ENCODE measurements at regions not wholly inside any gene's neighbourhood (a gene's known extent, or its start where the extent isn't known, plus 50 kb on each side); places are given as distances from the start of the nearest gene placed in this dataset.

DNA sequence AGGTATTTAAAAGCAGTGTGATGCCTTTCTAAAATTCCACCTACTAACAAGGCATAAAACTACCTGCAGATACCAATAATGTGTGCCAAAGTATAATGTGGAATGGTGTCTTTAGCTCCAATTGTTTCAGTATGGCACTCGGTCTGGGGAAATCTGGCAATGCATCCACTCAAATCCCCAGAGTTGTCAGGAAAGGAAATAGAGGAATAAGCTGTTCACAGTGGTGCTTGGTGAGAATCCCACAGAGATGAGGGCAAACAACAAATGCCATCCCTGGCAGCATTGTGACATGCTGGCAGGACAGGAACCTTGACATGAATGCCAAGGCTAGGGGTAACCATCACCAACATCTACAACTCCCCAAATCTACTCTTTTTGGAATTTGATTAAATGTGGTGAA lies 240.7 kb downstream of the BARHL2 start:
- H3K9ac ChIP-seq (ENCODE audit: low read length) = no peak overlapping the region
- DNase-seq (ENCODE audit: low read depth) (no peak), FAIRE-seq (no peak)
- H3K27me3 ChIP-seq (ENCODE audit: insufficient read depth, low read length) = no peaks in the 10 kb centered on the region
- H3K9me3 ChIP-seq (ENCODE audit: insufficient read depth, low read depth, low read length) = no peaks in the 10 kb centered on the region
- no peaks in the 10 kb centered on the region for H3K36me3 Mint-ChIP-seq (ENCODE audit: low read depth, unreplicated experiment)
- H3K4me1 ChIP-seq (ENCODE audit: insufficient read depth, low read length) = no peaks in the 10 kb centered on the region
- no peak overlapping the region for H3K4me3 ChIP-seq (ENCODE audit: insufficient read depth, low read depth, low read length)
- H3K36me3 ChIP-seq (ENCODE audit: insufficient read depth, low read length) = no peaks in the 10 kb centered on the region
- H3K27ac ChIP-seq (ENCODE audit: low read depth, low read length) = no peak overlapping the region
- H2AFZ ChIP-seq (ENCODE audit: low read depth, low read length) = no peak overlapping the region
- TF ChIP-seq, protein P1, sequence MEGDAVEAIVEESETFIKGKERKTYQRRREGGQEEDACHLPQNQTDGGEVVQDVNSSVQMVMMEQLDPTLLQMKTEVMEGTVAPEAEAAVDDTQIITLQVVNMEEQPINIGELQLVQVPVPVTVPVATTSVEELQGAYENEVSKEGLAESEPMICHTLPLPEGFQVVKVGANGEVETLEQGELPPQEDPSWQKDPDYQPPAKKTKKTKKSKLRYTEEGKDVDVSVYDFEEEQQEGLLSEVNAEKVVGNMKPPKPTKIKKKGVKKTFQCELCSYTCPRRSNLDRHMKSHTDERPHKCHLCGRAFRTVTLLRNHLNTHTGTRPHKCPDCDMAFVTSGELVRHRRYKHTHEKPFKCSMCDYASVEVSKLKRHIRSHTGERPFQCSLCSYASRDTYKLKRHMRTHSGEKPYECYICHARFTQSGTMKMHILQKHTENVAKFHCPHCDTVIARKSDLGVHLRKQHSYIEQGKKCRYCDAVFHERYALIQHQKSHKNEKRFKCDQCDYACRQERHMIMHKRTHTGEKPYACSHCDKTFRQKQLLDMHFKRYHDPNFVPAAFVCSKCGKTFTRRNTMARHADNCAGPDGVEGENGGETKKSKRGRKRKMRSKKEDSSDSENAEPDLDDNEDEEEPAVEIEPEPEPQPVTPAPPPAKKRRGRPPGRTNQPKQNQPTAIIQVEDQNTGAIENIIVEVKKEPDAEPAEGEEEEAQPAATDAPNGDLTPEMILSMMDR (IDR thresholded peaks at IDR 0.05; ENCODE audit: insufficient read depth, low read depth, low read length) = no peak
- TF ChIP-seq EZH2 (IDR thresholded peaks at IDR 0.05; ENCODE audit: insufficient read depth, low read length) = no peak
- no peaks in the 10 kb centered on the region for H3K27me3 Mint-ChIP-seq (ENCODE audit: low read depth, unreplicated experiment)
- H3K9me3 Mint-ChIP-seq (ENCODE audit: unreplicated experiment) = no peaks in the 10 kb centered on the region
- no peak overlapping the region for H3K4me2 ChIP-seq (ENCODE audit: low read length)
- H3K4me1 Mint-ChIP-seq (ENCODE audit: low read depth, unreplicated experiment) = no peaks in the 10 kb centered on the region
- no peaks in the 10 kb centered on the region for H3K79me2 ChIP-seq (ENCODE audit: insufficient read depth, low read length)
- no peak overlapping the region for H3K4me3 Mint-ChIP-seq (ENCODE audit: unreplicated experiment)
- no peaks in the 10 kb centered on the region for H4K20me1 ChIP-seq (ENCODE audit: insufficient read depth, low read length)
- no peak overlapping the region for H3K27ac Mint-ChIP-seq (ENCODE audit: unreplicated experiment)

DNA sequence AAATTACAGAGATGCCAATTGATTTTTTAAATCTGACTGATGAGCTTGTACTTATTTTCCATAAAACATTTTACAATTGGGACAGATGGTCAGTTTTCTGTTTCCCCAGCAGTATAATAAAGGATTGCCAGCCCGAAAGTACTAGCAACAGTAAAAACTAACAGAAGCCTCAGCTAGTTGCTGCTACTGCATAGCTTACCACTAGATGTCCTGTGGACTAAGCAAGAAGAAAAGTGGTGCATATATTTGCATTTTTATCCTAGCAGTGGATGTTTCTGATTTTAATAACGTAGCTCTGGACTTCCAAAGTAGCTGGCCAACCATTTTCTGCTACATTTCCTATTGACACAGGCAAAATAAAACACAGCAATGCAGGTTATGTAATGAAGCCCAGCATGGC lies 241.5 kb downstream of the BARHL2 start:
- DNase-seq (ENCODE audit: low read depth) (no peak), FAIRE-seq (no peak)
- H3K27me3 ChIP-seq (ENCODE audit: insufficient read depth, low read length) = no peaks in the 10 kb centered on the region
- no peak overlapping the region for H3K4me2 ChIP-seq (ENCODE audit: low read length)
- H3K79me2 ChIP-seq (ENCODE audit: insufficient read depth, low read length) = no peaks in the 10 kb centered on the region
- TF ChIP-seq, protein P1 (IDR thresholded peaks at IDR 0.05; ENCODE audit: insufficient read depth, low read depth, low read length) = peak; percentile 35
- no peak for TF ChIP-seq EZH2 (IDR thresholded peaks at IDR 0.05; ENCODE audit: insufficient read depth, low read length)
- no peak overlapping the region for H3K27ac Mint-ChIP-seq (ENCODE audit: unreplicated experiment)
- H3K27ac ChIP-seq (ENCODE audit: low read depth, low read length) = no peak overlapping the region
- no peaks in the 10 kb centered on the region for H3K36me3 Mint-ChIP-seq (ENCODE audit: low read depth, unreplicated experiment)
- H3K9ac ChIP-seq (ENCODE audit: low read length) = no peak overlapping the region
- H4K20me1 ChIP-seq (ENCODE audit: insufficient read depth, low read length) = no peaks in the 10 kb centered on the region
- no peak overlapping the region for H2AFZ ChIP-seq (ENCODE audit: low read depth, low read length)
- no peaks in the 10 kb centered on the region for H3K9me3 ChIP-seq (ENCODE audit: insufficient read depth, low read depth, low read length)
- no peaks in the 10 kb centered on the region for H3K9me3 Mint-ChIP-seq (ENCODE audit: unreplicated experiment)
- no peak overlapping the region for H3K4me3 Mint-ChIP-seq (ENCODE audit: unreplicated experiment)
- H3K4me1 Mint-ChIP-seq (ENCODE audit: low read depth, unreplicated experiment) = no peaks in the 10 kb centered on the region
- H3K4me3 ChIP-seq (ENCODE audit: insufficient read depth, low read depth, low read length) = no peak overlapping the region
- H3K4me1 ChIP-seq (ENCODE audit: insufficient read depth, low read length) = no peaks in the 10 kb centered on the region
- no peaks in the 10 kb centered on the region for H3K36me3 ChIP-seq (ENCODE audit: insufficient read depth, low read length)
- H3K27me3 Mint-ChIP-seq (ENCODE audit: low read depth, unreplicated experiment) = no peaks in the 10 kb centered on the region

DNA sequence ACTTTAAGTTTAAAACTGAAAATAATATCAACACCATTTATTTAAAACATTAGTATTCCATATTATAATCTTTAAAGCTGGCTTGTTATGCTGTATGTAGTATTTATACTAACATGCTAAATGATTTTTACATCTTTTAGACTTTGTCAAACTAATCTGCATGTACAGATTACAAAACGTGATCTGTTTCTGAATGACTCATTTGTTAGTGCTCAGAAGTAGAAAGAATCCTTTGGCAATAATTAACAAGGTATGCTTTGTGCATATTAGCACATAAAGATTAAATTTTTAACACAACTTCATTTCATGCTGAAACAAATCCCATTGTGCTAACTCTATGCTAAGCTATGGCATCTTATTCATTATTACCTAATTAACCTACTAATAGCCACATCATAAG lies 242.4 kb downstream of the BARHL2 start:
- Mint-ChIP-seq H3K27me3 (ENCODE audit: low read depth, unreplicated experiment) (peaks cover 3% of the 10 kb centered on the region), H3K4me3 (ENCODE audit: unreplicated experiment) (no peak overlapping the region), H3K4me1 (ENCODE audit: low read depth, unreplicated experiment) (no peaks in the 10 kb centered on the region), H3K9me3 (ENCODE audit: unreplicated experiment) (no peaks in the 10 kb centered on the region), H3K36me3 (ENCODE audit: low read depth, unreplicated experiment) (no peaks in the 10 kb centered on the region), H3K27ac (ENCODE audit: unreplicated experiment) (no peak overlapping the region)
- Histone ChIP-seq H3K27me3 (ENCODE audit: insufficient read depth, low read length) (no peaks in the 10 kb centered on the region), H3K4me1 (ENCODE audit: insufficient read depth, low read length) (no peaks in the 10 kb centered on the region), H3K27ac (ENCODE audit: low read depth, low read length) (no peak overlapping the region), H3K36me3 (ENCODE audit: insufficient read depth, low read length) (no peaks in the 10 kb centered on the region), H3K9me3 (ENCODE audit: insufficient read depth, low read depth, low read length) (no peaks in the 10 kb centered on the region), H3K79me2 (ENCODE audit: insufficient read depth, low read length) (no peaks in the 10 kb centered on the region), H3K9ac (ENCODE audit: low read length) (no peak overlapping the region), H4K20me1 (ENCODE audit: insufficient read depth, low read length) (no peaks in the 10 kb centered on the region), H3K4me3 (ENCODE audit: insufficient read depth, low read depth, low read length) (no peak overlapping the region), H2AFZ (ENCODE audit: low read depth, low read length) (no peak overlapping the region), H3K4me2 (ENCODE audit: low read length) (no peak overlapping the region)
- FAIRE-seq (no peak), DNase-seq (ENCODE audit: low read depth) (no peak)
- TF ChIP-seq EZH2 (IDR thresholded peaks at IDR 0.05; ENCODE audit: insufficient read depth, low read length) = no peak
- TF ChIP-seq, protein P1 (IDR thresholded peaks at IDR 0.05; ENCODE audit: insufficient read depth, low read depth, low read length) = no peak
